Activated CD4-positive, alpha-beta T cell treated with anti-CD3 and anti-CD28 coated beads, Interleukin-2, amount 10 ng/mL, durations not matched to agents 24 days and 14 days (primary cell): ENCODE measurements at regions not wholly inside any gene's neighbourhood (a gene's known extent, or its start where the extent isn't known, plus 50 kb on each side); places are given as distances from the start of the nearest gene placed in this dataset.

Experiments used
- DNase-seq: peaks from one replicate; pipeline ENCODE4 v3.0.0; 2022
- H3K27ac Mint-ChIP-seq: one replicate; pipeline ENCODE4 v1.8.0; 2022; ENCODE audit warnings: mild to moderate bottlenecking, mixed read lengths
- H3K27me3 Mint-ChIP-seq: one replicate; pipeline ENCODE4 v1.8.0; 2022; ENCODE audit warnings: mixed read lengths
- H3K36me3 Mint-ChIP-seq: one replicate; pipeline ENCODE4 v1.8.0; 2022; ENCODE audit warnings: low read depth, mild to moderate bottlenecking, mixed read lengths
- H3K4me1 Mint-ChIP-seq: one replicate; pipeline ENCODE4 v1.8.0; 2021; ENCODE audit warnings: mixed read lengths
- H3K4me3 Mint-ChIP-seq: one replicate; pipeline ENCODE4 v1.8.0; 2022; ENCODE audit warnings: mild to moderate bottlenecking, moderate library complexity, mixed read lengths
- H3K9me3 Mint-ChIP-seq: one replicate; pipeline ENCODE4 v1.8.0; 2021; ENCODE audit warnings: mixed read lengths
- intact Hi-C: fragments of 100-400 bp; cut with micrococcal nuclease; formaldehyde crosslinking; loops from one replicate; pipeline ENCODE4 v1.15.1; 2023

GRCh38 chr6:50970908-50971307 is 152.2 kb downstream of the TFAP2B start:
- no peaks in the 10 kb centered on the region for H3K9me3 Mint-ChIP-seq
- intact Hi-C loops = no loop called here
- H3K27ac Mint-ChIP-seq = no peak overlapping the region
- no peaks in the 10 kb centered on the region for H3K36me3 Mint-ChIP-seq
- no peaks in the 10 kb centered on the region for H3K4me1 Mint-ChIP-seq
- no peak overlapping the region for H3K4me3 Mint-ChIP-seq
- no peak for DNase-seq
- H3K27me3 Mint-ChIP-seq = no peaks in the 10 kb centered on the region

GRCh38 chr6:50973464-50973863 is 154.8 kb downstream of the TFAP2B start:
- Mint-ChIP-seq H3K27me3 (no peaks in the 10 kb centered on the region), H3K9me3 (no peaks in the 10 kb centered on the region), H3K27ac (no peak overlapping the region), H3K4me3 (no peak overlapping the region), H3K4me1 (no peaks in the 10 kb centered on the region), H3K36me3 (no peaks in the 10 kb centered on the region)
- DNase-seq = no peak
- intact Hi-C loops = no loop called here

GRCh38 chr6:50974319-50974718 is 155.6 kb downstream of the TFAP2B start:
- Mint-ChIP-seq H3K4me3 (no peak overlapping the region), H3K4me1 (no peaks in the 10 kb centered on the region), H3K9me3 (no peaks in the 10 kb centered on the region), H3K27ac (no peak overlapping the region), H3K36me3 (no peaks in the 10 kb centered on the region), H3K27me3 (no peaks in the 10 kb centered on the region)
- intact Hi-C loops = no loop called here
- DNase-seq = no peak

GRCh38 chr6:50975216-50975615 is 156.5 kb downstream of the TFAP2B start:
- no peaks in the 10 kb centered on the region for H3K27me3 Mint-ChIP-seq
- H3K4me1 Mint-ChIP-seq = no peaks in the 10 kb centered on the region
- no peak overlapping the region for H3K4me3 Mint-ChIP-seq
- no peaks in the 10 kb centered on the region for H3K9me3 Mint-ChIP-seq
- no peaks in the 10 kb centered on the region for H3K36me3 Mint-ChIP-seq
- H3K27ac Mint-ChIP-seq = no peak overlapping the region
- no peak for DNase-seq
- intact Hi-C loops = no loop called here

- intact Hi-C loops = no loop called here
- no peak for DNase-seq
- no peaks in the 10 kb centered on the region for H3K4me1 Mint-ChIP-seq
- H3K27ac Mint-ChIP-seq = no peak overlapping the region
- no peak overlapping the region for H3K4me3 Mint-ChIP-seq
- H3K27me3 Mint-ChIP-seq = no peaks in the 10 kb centered on the region
- no peaks in the 10 kb centered on the region for H3K36me3 Mint-ChIP-seq
- H3K9me3 Mint-ChIP-seq = no peaks in the 10 kb centered on the region
Measured at GRCh38 chr6:50976907-50977306, 158.2 kb downstream of the TFAP2B start.

GRCh38 chr6:50977796-50978195 is 159.1 kb downstream of the TFAP2B start:
- Mint-ChIP-seq H3K27ac (no peak overlapping the region), H3K36me3 (no peaks in the 10 kb centered on the region), H3K4me3 (no peak overlapping the region), H3K9me3 (no peaks in the 10 kb centered on the region), H3K27me3 (no peaks in the 10 kb centered on the region), H3K4me1 (no peaks in the 10 kb centered on the region)
- intact Hi-C loops = no loop called here
- DNase-seq = no peak

- Mint-ChIP-seq H3K4me3 (no peak overlapping the region), H3K27ac (no peak overlapping the region), H3K4me1 (no peaks in the 10 kb centered on the region), H3K27me3 (no peaks in the 10 kb centered on the region), H3K9me3 (no peaks in the 10 kb centered on the region), H3K36me3 (no peaks in the 10 kb centered on the region)
- intact Hi-C loops = no loop called here
- no peak for DNase-seq
Measured at GRCh38 chr6:50978380-50979170, 159.9 kb downstream of the TFAP2B start.

- H3K4me1 Mint-ChIP-seq = no peaks in the 10 kb centered on the region
- H3K27me3 Mint-ChIP-seq = no peaks in the 10 kb centered on the region
- H3K9me3 Mint-ChIP-seq = no peaks in the 10 kb centered on the region
- no peak overlapping the region for H3K4me3 Mint-ChIP-seq
- H3K36me3 Mint-ChIP-seq = no peaks in the 10 kb centered on the region
- intact Hi-C loops = no loop called here
- DNase-seq = no peak
- no peak overlapping the region for H3K27ac Mint-ChIP-seq
Measured at GRCh38 chr6:50979171-50979525, 160.5 kb downstream of the TFAP2B start.

GRCh38 chr6:50984135-50984534 is 165.5 kb downstream of the TFAP2B start:
- H3K27me3 Mint-ChIP-seq = no peaks in the 10 kb centered on the region
- H3K27ac Mint-ChIP-seq = no peak overlapping the region
- intact Hi-C loops = no loop called here
- no peaks in the 10 kb centered on the region for H3K36me3 Mint-ChIP-seq
- no peaks in the 10 kb centered on the region for H3K4me1 Mint-ChIP-seq
- no peak overlapping the region for H3K4me3 Mint-ChIP-seq
- H3K9me3 Mint-ChIP-seq = no peaks in the 10 kb centered on the region
- no peak for DNase-seq

GRCh38 chr6:50986319-50986718 is 167.6 kb downstream of the TFAP2B start:
- H3K36me3 Mint-ChIP-seq = no peaks in the 10 kb centered on the region
- no peak overlapping the region for H3K27ac Mint-ChIP-seq
- intact Hi-C loops = no loop called here
- no peaks in the 10 kb centered on the region for H3K27me3 Mint-ChIP-seq
- no peaks in the 10 kb centered on the region for H3K4me1 Mint-ChIP-seq
- H3K4me3 Mint-ChIP-seq = no peak overlapping the region
- DNase-seq = no peak
- no peaks in the 10 kb centered on the region for H3K9me3 Mint-ChIP-seq

- no peaks in the 10 kb centered on the region for H3K27me3 Mint-ChIP-seq
- H3K36me3 Mint-ChIP-seq = no peaks in the 10 kb centered on the region
- H3K4me3 Mint-ChIP-seq = no peak overlapping the region
- no peak for DNase-seq
- no peaks in the 10 kb centered on the region for H3K4me1 Mint-ChIP-seq
- H3K27ac Mint-ChIP-seq = no peak overlapping the region
- intact Hi-C loops = no loop called here
- H3K9me3 Mint-ChIP-seq = no peaks in the 10 kb centered on the region
Measured at GRCh38 chr6:50989123-50989522, 170.5 kb downstream of the TFAP2B start.

- Mint-ChIP-seq H3K36me3 (no peaks in the 10 kb centered on the region), H3K27me3 (no peaks in the 10 kb centered on the region), H3K27ac (no peak overlapping the region), H3K4me3 (no peak overlapping the region), H3K9me3 (no peaks in the 10 kb centered on the region), H3K4me1 (no peaks in the 10 kb centered on the region)
- intact Hi-C loops = no loop called here
- DNase-seq = no peak
Measured at GRCh38 chr6:50990750-50991446, 172.2 kb downstream of the TFAP2B start.

- Mint-ChIP-seq H3K36me3 (no peaks in the 10 kb centered on the region), H3K9me3 (no peaks in the 10 kb centered on the region), H3K27me3 (no peaks in the 10 kb centered on the region), H3K4me3 (no peak overlapping the region), H3K4me1 (no peaks in the 10 kb centered on the region), H3K27ac (no peak overlapping the region)
- intact Hi-C loops = no loop called here
- no peak for DNase-seq
Measured at GRCh38 chr6:50992232-50992631, 173.6 kb downstream of the TFAP2B start.

- Mint-ChIP-seq H3K9me3 (no peaks in the 10 kb centered on the region), H3K4me3 (no peak overlapping the region), H3K27me3 (no peaks in the 10 kb centered on the region), H3K36me3 (no peaks in the 10 kb centered on the region), H3K4me1 (no peaks in the 10 kb centered on the region), H3K27ac (no peak overlapping the region)
- intact Hi-C loops = no loop called here
- no peak for DNase-seq
Measured at GRCh38 chr6:50992704-50993625, 174.3 kb downstream of the TFAP2B start.
